GM23338 (cell line): ENCODE measurements at regions not wholly inside any gene's neighbourhood (a gene's known extent, or its start where the extent isn't known, plus 50 kb on each side); places are given as distances from the start of the nearest gene placed in this dataset.

Experiments
- ATAC-seq: fragments of 200-7000 bp; cut with Tn5 transposase; 3 replicates; pipeline ENCODE4 v1.9.1; 2020
- DNase-seq: peaks from one replicate; pipeline ENCODE4 v3.0.0-alpha.2; 2015; ENCODE audit warnings: low spot score
- H2AFZ ChIP-seq: fragments of 200-600 bp; sonication (generic); 2 replicates; pipeline ENCODE4 v1.8.0; 2016; ENCODE audit warnings: antibody characterized with exemption, mild to moderate bottlenecking, moderate library complexity
- H3F3A ChIP-seq: fragments of 200-600 bp; sonication (generic); replicated peaks from 2 replicates; pipeline ENCODE4 v1.8.0; 2017; ENCODE audit warnings: antibody characterized with exemption, mixed run types, low read depth
- H3K27ac ChIP-seq: fragments of 200-600 bp; sonication (generic); 2 replicates; pipeline ENCODE4 v1.6.1; 2016; ENCODE audit warnings: low read depth
- H3K27me3 ChIP-seq: fragments of 200-600 bp; sonication (generic); 2 replicates; pipeline ENCODE4 v1.8.0; 2016; ENCODE audit warnings: mild to moderate bottlenecking, mixed run types, moderate library complexity; ENCODE audit not compliant: insufficient read depth
- H3K36me3 ChIP-seq: fragments of 200-600 bp; sonication (generic); 2 replicates; pipeline ENCODE4 v1.8.0; 2016; ENCODE audit warnings: mild to moderate bottlenecking; ENCODE audit not compliant: insufficient read depth
- H3K4me1 ChIP-seq: fragments of 200-600 bp; sonication (generic); 2 replicates; pipeline ENCODE4 v1.8.0; 2016; ENCODE audit warnings: mild to moderate bottlenecking, moderate library complexity; ENCODE audit not compliant: insufficient read depth
- H3K4me2 ChIP-seq: fragments of 200-600 bp; sonication (generic); 2 replicates; pipeline ENCODE4 v1.7.1; 2017; ENCODE audit warnings: mixed run types
- H3K4me3 ChIP-seq: fragments of 200-600 bp; sonication (generic); 2 replicates; pipeline ENCODE4 v1.6.1; 2016; ENCODE audit warnings: mixed run types
- H3K79me2 ChIP-seq: fragments of 200-600 bp; sonication (generic); replicated peaks from 2 replicates; pipeline ENCODE4 v1.8.0; 2017; ENCODE audit warnings: mild to moderate bottlenecking; ENCODE audit not compliant: insufficient read depth
- H3K9me2 ChIP-seq: fragments of 200-600 bp; sonication (generic); 2 replicates; pipeline ENCODE4 v1.8.0; 2017; ENCODE audit not compliant: insufficient read depth
- H4K20me1 ChIP-seq: fragments of 200-600 bp; sonication (generic); replicated peaks from 2 replicates; pipeline ENCODE4 v1.8.0; 2017; ENCODE audit warnings: mild to moderate bottlenecking; ENCODE audit not compliant: insufficient read depth
- H3K27ac Mint-ChIP-seq: 2 replicates; pipeline ENCODE4 v1.8.0; 2020; ENCODE audit warnings: inconsistent platforms, mild to moderate bottlenecking, moderate library complexity, mixed read lengths
- H3K27me3 Mint-ChIP-seq: 3 replicates; pipeline ENCODE4 v1.8.0; 2022; ENCODE audit warnings: low read depth, mild to moderate bottlenecking, moderate library complexity, mixed read lengths, inconsistent platforms; ENCODE audit not compliant: insufficient read depth, poor library complexity
- H3K36me3 Mint-ChIP-seq: 3 replicates; pipeline ENCODE4 v1.8.0; 2021; ENCODE audit warnings: low read depth, mild to moderate bottlenecking, inconsistent platforms, moderate library complexity, mixed read lengths
- H3K4me1 Mint-ChIP-seq: 3 replicates; pipeline ENCODE4 v1.8.0; 2020; ENCODE audit warnings: mild to moderate bottlenecking, inconsistent platforms, mixed read lengths
- H3K4me3 Mint-ChIP-seq: 3 replicates; pipeline ENCODE4 v1.8.0; 2021; ENCODE audit warnings: moderate library complexity, mild to moderate bottlenecking, inconsistent platforms, mixed read lengths
- H3K9me3 Mint-ChIP-seq: 3 replicates; pipeline ENCODE4 v1.8.0; 2020; ENCODE audit warnings: moderate library complexity, mild to moderate bottlenecking, inconsistent platforms, mixed read lengths
- CREB1 ChIP-seq: fragments of 250-450 bp; sonication (Bioruptor Pico); IDR thresholded peaks from 2 replicates; pipeline ENCODE4 v1.5.0; 2020; ENCODE audit warnings: low read depth, mild to moderate bottlenecking, moderate library complexity
- ETS1 ChIP-seq: IDR thresholded peaks from 2 replicates; pipeline ENCODE4 v1.6.1; 2016; ENCODE audit warnings: antibody characterized with exemption
- EZH2 ChIP-seq: fragments of 200-600 bp; sonication (generic); IDR thresholded peaks from one replicate; pipeline ENCODE4 v1.8.0; 2017; ENCODE audit warnings: antibody characterized with exemption, mild to moderate bottlenecking, low read depth; ENCODE audit not compliant: unreplicated experiment
- EZH2phosphoT487 ChIP-seq: fragments of 200-600 bp; sonication (generic); IDR thresholded peaks from one replicate; pipeline ENCODE4 v1.8.1; 2018; ENCODE audit warnings: antibody characterized with exemption; ENCODE audit not compliant: unreplicated experiment
- JUNB ChIP-seq: IDR thresholded peaks from one replicate; pipeline ENCODE4 v1.6.1; 2016; ENCODE audit warnings: antibody characterized with exemption; ENCODE audit not compliant: unreplicated experiment
- NANOG ChIP-seq: IDR thresholded peaks from 2 replicates; pipeline ENCODE4 v1.6.1; 2016; ENCODE audit warnings: antibody characterized with exemption, borderline replicate concordance
- POLR2AphosphoS5 ChIP-seq: IDR thresholded peaks from 2 replicates; pipeline ENCODE4 v1.6.1; 2016; ENCODE audit warnings: antibody characterized with exemption, low read depth
- STAT1 ChIP-seq: IDR thresholded peaks from one replicate; pipeline ENCODE4 v1.6.1; 2016; ENCODE audit warnings: antibody characterized with exemption; ENCODE audit not compliant: unreplicated experiment
- ZNF331 ChIP-seq: fragments of 250-450 bp; sonication (Bioruptor Pico); IDR thresholded peaks from 2 replicates; pipeline ENCODE4 v1.5.0; 2020; ENCODE audit warnings: low read depth, mild to moderate bottlenecking, moderate library complexity
- TF ChIP-seq, protein P1 (sequence below), 2 experiments: fragments of 200-600 bp in 1 of 2; sonication (generic) in 1 of 2; conservative IDR thresholded peaks; 2 replicates each; pipeline versions ENCODE4 v1.5.1 to v1.6.1; 2016 to 2017; ENCODE audit warnings: antibody characterized with exemption in 2 of 2, low read depth in 2 of 2, mild to moderate bottlenecking in 2 of 2, moderate library complexity in 1 of 2
- TF ChIP-seq, protein P2 (sequence below): fragments of 250-450 bp; sonication (Bioruptor Pico); IDR thresholded peaks from 2 replicates; pipeline ENCODE4 v1.5.0; 2020; ENCODE audit warnings: mild to moderate bottlenecking, moderate library complexity

- H4K20me1 ChIP-seq: no peaks in the 10 kb centered on the region
- H3K4me1 ChIP-seq: no peaks in the 10 kb centered on the region
- H3F3A ChIP-seq: no peaks in the 10 kb centered on the region
- TF ChIP-seq, protein P1, sequence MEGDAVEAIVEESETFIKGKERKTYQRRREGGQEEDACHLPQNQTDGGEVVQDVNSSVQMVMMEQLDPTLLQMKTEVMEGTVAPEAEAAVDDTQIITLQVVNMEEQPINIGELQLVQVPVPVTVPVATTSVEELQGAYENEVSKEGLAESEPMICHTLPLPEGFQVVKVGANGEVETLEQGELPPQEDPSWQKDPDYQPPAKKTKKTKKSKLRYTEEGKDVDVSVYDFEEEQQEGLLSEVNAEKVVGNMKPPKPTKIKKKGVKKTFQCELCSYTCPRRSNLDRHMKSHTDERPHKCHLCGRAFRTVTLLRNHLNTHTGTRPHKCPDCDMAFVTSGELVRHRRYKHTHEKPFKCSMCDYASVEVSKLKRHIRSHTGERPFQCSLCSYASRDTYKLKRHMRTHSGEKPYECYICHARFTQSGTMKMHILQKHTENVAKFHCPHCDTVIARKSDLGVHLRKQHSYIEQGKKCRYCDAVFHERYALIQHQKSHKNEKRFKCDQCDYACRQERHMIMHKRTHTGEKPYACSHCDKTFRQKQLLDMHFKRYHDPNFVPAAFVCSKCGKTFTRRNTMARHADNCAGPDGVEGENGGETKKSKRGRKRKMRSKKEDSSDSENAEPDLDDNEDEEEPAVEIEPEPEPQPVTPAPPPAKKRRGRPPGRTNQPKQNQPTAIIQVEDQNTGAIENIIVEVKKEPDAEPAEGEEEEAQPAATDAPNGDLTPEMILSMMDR (conservative IDR thresholded peaks at IDR 0.05; ENCODE audit: low read depth in 2 of 2): no peak
- TF ChIP-seq ZNF331 (no peak), EZH2phosphoT487 (no peak), STAT1 (no peak), ETS1 (no peak), JUNB (no peak), EZH2 (no peak), NANOG (no peak), CREB1 (CRISPR knock-in tag) (no peak), POLR2AphosphoS5 (no peak)
- TF ChIP-seq, protein P2, sequence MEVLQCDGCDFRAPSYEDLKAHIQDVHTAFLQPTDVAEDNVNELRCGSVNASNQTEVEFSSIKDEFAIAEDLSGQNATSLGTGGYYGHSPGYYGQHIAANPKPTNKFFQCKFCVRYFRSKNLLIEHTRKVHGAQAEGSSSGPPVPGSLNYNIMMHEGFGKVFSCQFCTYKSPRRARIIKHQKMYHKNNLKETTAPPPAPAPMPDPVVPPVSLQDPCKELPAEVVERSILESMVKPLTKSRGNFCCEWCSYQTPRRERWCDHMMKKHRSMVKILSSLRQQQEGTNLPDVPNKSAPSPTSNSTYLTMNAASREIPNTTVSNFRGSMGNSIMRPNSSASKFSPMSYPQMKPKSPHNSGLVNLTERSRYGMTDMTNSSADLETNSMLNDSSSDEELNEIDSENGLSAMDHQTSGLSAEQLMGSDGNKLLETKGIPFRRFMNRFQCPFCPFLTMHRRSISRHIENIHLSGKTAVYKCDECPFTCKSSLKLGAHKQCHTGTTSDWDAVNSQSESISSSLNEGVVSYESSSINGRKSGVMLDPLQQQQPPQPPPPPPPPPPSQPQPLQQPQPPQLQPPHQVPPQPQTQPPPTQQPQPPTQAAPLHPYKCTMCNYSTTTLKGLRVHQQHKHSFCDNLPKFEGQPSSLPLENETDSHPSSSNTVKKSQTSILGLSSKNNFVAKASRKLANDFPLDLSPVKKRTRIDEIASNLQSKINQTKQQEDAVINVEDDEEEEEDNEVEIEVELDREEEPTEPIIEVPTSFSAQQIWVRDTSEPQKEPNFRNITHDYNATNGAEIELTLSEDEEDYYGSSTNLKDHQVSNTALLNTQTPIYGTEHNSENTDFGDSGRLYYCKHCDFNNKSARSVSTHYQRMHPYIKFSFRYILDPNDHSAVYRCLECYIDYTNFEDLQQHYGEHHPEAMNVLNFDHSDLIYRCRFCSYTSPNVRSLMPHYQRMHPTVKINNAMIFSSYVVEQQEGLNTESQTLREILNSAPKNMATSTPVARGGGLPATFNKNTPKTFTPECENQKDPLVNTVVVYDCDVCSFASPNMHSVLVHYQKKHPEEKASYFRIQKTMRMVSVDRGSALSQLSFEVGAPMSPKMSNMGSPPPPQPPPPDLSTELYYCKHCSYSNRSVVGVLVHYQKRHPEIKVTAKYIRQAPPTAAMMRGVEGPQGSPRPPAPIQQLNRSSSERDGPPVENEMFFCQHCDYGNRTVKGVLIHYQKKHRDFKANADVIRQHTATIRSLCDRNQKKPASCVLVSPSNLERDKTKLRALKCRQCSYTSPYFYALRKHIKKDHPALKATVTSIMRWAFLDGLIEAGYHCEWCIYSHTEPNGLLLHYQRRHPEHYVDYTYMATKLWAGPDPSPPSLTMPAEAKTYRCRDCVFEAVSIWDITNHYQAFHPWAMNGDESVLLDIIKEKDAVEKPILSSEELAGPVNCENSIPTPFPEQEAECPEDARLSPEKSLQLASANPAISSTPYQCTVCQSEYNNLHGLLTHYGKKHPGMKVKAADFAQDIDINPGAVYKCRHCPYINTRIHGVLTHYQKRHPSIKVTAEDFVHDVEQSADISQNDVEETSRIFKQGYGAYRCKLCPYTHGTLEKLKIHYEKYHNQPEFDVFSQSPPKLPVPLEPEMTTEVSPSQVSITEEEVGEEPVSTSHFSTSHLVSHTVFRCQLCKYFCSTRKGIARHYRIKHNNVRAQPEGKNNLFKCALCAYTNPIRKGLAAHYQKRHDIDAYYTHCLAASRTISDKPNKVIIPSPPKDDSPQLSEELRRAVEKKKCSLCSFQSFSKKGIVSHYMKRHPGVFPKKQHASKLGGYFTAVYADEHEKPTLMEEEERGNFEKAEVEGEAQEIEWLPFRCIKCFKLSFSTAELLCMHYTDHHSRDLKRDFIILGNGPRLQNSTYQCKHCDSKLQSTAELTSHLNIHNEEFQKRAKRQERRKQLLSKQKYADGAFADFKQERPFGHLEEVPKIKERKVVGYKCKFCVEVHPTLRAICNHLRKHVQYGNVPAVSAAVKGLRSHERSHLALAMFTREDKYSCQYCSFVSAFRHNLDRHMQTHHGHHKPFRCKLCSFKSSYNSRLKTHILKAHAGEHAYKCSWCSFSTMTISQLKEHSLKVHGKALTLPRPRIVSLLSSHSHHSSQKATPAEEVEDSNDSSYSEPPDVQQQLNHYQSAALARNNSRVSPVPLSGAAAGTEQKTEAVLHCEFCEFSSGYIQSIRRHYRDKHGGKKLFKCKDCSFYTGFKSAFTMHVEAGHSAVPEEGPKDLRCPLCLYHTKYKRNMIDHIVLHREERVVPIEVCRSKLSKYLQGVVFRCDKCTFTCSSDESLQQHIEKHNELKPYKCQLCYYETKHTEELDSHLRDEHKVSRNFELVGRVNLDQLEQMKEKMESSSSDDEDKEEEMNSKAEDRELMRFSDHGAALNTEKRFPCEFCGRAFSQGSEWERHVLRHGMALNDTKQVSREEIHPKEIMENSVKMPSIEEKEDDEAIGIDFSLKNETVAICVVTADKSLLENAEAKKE (CRISPR knock-in tag): no peak
- H3K4me3 Mint-ChIP-seq: no peak overlapping the region
- H3K27ac Mint-ChIP-seq: no peak overlapping the region
- no peak overlapping the region for H3K27ac ChIP-seq
- no peaks in the 10 kb centered on the region; the same call in 2 of the 3 replicates for H3K9me3 Mint-ChIP-seq
- no peaks in the 10 kb centered on the region for H3K79me2 ChIP-seq
- H3K27me3 ChIP-seq: no peaks in the 10 kb centered on the region
- H3K36me3 Mint-ChIP-seq: no peaks in the 10 kb centered on the region
- H3K4me2 ChIP-seq: no peak overlapping the region
- ATAC-seq: no peak
- H3K4me1 Mint-ChIP-seq: no peaks in the 10 kb centered on the region
- no peaks in the 10 kb centered on the region for H3K27me3 Mint-ChIP-seq
- H2AFZ ChIP-seq: no peak overlapping the region; the same call in 1 of the 2 replicates
- H3K4me3 ChIP-seq: no peak overlapping the region
- no peaks in the 10 kb centered on the region; the same call in 1 of the 2 replicates for H3K9me2 ChIP-seq
- DNase-seq: no peak
- H3K36me3 ChIP-seq: no peaks in the 10 kb centered on the region
Measured at GRCh38 chr2:16393500-16394071, 272.0 kb downstream of the CYRIA start.
